GM19463 (cell line): ENCODE measurements at regions not wholly inside any gene's neighbourhood (a gene's known extent, or its start where the extent isn't known, plus 50 kb on each side); places are given as distances from the start of the nearest gene placed in this dataset.

Experiments
- ATAC-seq: cut with Tn5 transposase; IDR thresholded peaks from one replicate; pipeline ENCODE4 v1.9.1; 2021; ENCODE audit warnings: mild to moderate bottlenecking, moderate library complexity; ENCODE audit not compliant: unreplicated experiment

DNA sequence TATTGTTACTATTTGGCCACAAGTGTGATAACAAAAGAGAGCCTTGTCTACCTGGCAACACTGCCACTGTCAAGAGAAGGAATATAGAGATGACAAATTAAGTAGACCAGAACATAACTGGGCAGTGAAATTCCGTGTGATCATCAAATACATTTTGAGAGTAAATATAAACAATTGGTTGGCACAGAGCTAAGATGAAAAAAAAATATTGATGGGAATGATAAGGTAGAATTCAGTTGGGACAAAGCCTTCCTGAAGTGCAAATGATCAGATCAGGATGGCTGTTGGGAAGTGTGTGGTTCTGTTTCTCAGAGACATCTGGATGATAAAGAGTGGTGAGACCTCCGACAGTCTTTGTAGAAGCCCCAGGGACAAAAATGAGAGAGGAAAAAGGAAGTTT, 205.5 kb upstream of the CAMK1G start:
- no peak for ATAC-seq

- ATAC-seq: no peak
Measured at GRCh38 chr1:209379280-209379679, 204.2 kb upstream of the CAMK1G start.

- no peak for ATAC-seq
Measured at GRCh38 chr1:209380420-209380819, 203.1 kb upstream of the CAMK1G start.

DNA sequence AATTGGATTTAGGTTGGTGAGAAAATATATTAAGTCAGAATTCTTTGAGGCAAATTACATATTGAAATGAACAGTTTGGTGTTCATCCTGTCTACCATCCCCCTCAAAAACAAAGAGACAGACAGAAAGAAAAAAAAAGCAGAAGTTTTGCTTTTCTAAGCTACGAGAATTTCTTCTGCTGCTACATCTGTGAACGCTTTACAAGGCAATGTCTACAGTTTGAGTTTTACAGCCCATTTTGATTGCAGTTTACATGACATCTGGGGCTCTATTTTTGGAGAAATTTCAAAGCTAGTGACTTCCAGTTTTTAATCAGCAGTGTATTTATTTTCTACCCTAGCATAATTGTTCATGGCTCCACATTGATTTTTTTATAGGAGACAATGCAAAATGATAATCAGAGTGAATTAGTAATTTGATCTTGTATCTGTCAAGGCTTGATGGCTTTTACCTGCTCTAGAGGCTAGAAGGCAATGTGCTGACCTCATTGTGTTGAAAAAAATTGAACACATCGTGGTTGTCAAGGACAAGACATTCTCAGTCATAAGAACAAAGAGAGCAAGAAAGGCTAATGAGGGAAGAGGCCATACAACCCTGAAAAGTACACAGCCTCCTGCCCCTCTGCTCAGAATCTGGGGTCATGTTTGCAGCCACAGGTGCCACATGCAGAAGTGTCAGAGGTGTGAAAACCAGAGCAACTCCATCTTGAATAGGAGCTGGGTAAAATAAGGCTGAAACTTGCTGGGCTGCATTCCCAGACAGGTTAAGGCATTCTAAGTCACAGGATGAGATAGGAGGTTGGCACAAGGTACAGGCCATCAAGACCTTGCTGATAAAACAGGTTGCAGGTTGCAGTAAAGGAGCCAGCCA, 201.0 kb upstream of the CAMK1G start:
- ATAC-seq: no peak

- ATAC-seq: no peak
Measured at GRCh38 chr1:209383422-209383821, 200.1 kb upstream of the CAMK1G start.

DNA sequence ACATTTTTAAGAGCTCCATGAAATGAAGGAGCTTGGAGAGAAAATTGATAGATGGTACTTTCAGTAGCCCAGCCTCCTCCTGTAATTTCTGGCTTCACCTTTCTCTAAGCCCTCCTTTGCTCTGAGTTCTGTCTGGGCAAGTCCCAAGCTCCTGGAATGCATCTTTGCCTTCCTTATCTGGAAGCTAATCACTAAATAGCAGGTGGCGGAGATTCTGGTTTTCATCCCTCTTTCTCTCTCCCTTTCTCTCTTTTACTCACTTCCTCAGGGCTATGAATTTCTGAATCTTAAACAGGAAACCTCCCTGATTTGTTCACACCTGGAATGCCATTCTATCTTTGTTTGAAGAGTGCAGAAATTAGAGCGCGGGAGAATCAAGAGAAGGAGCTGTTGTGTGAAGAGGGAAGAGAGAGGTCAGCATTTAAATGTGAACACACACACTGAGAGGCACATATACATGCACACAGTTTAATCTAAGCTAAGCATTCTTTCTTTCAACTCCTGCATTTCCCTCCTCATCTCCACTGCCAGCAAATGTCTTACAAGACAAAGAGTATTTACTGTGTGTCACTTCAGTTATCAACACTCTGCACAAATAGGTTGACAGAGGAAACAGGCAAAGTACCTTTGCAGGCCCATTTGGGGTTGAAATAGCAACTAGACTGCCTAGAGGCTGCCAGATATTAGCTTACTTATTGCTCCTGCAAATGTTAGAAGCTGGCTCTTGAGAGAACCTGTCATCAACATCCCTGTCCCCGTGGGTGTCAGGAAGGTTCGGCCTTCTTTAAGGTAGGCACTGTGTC, 199.4 kb upstream of the CAMK1G start:
- no peak for ATAC-seq

- ATAC-seq: no peak
Measured at GRCh38 chr1:209384710-209385550, 198.6 kb upstream of the CAMK1G start.

DNA sequence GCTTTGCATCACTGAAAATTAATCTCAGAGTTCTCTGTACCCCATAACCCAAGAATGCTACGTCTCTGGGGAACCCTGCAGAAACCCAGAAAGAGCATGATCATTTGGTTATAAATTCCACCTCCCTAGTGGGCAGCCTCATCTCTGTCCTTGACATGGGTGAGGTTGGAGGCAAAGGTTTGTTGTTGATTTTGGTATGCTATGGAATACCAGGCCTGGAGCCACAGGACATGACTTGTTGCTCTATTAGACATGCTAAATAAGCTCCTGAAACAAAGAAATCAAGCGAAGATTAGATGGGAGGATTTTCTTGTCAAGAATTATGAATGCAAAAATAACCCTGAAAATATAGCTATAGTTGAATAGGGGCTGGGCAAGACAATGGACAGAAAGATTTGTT, 197.4 kb upstream of the CAMK1G start:
- no peak for ATAC-seq

GRCh38 chr1:209387271-209387968, 196.1 kb upstream of the CAMK1G start:
- no peak for ATAC-seq

- ATAC-seq: no peak
Measured at GRCh38 chr1:209387969-209388329, 195.6 kb upstream of the CAMK1G start.

DNA sequence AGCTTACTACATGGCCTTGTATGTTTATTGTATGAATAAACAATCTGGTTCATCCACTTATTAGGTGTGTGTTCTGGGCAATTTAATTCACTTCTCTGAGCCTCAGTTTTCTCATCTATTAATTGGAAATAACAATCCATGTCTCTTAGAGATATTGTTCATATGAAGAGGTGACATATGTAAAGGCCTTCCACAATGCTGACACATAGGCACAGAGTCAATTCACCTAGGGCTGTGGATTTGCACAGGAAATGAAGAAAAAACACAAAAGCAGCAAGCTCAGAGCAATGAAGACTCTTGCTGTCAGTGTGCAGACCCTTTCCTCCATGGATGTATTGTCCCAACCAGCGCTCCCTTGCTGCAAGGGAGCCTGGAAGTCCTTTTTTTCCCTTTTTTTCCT, 195.2 kb upstream of the CAMK1G start:
- no peak for ATAC-seq

GRCh38 chr1:209389258-209389657, 194.3 kb upstream of the CAMK1G start:
- peak; percentile 50 for ATAC-seq

DNA sequence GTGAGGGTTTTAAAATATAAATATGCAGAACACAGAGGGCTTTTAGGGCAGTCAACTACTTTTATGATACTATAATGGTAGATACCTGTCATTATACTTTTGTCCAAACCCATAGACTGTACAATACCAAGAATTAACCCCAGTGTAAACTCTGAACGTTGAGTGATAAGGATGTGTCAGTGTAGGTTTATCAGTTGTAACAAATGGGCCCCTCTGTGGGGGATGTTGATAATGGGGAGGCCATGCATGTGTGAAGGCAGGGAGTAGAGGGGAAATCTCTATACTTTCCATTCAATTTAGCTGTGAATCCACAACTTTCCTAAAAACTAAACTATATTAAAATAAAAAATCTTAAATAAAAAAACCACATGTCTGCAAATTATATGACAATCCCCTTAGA, 193.5 kb upstream of the CAMK1G start:
- no peak for ATAC-seq

DNA sequence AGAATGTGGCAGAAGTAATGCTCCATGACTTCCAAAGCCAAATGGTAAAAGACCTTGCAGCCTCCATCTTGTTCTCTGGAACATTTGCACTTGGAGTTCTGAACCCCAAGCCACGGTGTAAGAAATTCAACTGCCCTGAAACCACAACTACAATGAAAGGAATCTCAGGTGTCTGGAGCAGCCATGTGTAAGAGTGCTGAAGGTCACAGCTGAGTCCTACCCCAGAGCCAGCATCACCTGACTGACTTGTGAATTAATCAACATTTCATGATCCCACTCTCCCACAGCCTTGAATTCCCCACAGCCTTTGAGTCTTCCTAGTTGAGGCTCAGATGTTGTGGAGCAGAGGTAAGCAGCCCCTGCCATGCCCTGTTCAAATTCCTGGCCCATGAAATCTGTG, 192.8 kb upstream of the CAMK1G start:
- ATAC-seq: no peak

DNA sequence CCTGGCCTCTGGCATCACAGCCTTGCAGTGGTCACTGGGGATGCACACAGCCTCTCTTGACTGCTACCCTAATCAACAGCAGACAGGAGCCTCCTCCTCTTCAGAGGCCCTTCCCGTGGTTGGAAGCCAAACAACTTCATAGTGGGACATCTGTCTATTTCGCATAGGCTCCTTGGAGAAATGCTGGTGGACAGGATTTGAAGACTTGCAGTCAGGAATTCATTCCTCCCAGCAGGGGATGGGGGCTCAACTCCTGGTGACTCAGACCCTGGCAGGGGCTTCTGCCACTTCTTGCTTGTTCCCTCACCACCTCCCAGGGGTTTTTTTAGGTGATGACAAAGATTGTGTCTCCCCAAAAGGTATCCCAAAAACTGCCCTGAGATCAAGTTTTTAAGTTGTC, 191.7 kb upstream of the CAMK1G start:
- ATAC-seq: no peak

DNA sequence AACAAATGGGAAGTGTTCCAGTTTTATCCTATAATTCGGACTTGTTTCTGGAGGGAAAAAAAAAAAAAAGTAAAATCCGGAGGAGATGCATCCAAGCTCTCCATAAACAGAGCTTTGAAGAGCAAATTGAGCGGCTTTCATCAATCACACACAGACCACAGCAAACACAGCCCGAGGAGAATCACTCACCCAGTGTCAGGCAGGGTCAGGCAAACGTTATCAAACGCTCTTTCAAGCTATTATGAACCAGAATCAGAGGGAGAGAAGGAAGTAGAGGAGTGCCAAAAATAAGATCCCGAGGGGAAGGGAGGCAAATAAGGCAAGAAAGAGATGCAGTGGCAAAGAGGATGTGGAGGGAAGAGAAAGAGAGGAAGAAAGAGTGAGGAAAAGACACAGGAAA, 188.3 kb upstream of the CAMK1G start:
- no peak for ATAC-seq

DNA sequence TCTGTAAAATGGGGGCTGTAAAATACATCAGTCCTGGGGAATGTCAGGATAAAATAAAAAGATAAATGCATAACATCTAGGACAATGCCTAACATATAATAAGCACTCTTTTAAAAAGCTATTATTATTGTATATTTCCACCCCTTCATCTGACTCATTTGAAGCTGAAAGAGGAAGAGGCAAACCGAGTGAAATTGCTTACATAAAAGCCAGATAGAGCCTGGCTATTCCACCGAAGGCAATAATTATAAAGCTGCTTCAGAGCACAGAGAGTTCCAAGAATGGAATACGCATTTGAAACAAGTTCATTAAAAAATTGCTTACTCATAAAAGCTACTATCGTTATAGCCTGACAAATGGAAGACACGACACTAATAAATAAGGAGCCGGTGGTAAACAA, 186.1 kb upstream of the CAMK1G start:
- ATAC-seq: no peak

DNA sequence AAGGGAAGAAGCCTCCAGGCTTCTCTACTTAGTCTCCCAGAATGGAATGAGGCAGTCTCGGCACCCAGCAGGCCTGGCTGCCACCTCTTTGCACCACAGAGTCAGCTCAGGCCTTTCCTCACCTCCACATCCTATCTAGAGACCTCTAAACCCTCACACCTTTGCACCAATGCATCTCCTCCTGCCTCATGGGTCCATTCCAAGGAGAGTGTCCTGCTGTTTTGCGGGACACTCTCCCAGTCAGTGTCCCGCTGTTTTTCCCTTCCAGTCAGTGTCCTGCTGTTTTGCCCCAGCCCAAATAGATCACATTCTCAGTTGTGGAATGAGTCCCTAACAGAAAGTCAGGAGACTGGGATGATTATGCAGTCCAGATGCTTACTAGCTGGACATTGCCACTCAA, 185.6 kb upstream of the CAMK1G start:
- ATAC-seq: no peak

GRCh38 chr1:209398313-209398991, 185.1 kb upstream of the CAMK1G start:
- peak; percentile 36 for ATAC-seq

DNA sequence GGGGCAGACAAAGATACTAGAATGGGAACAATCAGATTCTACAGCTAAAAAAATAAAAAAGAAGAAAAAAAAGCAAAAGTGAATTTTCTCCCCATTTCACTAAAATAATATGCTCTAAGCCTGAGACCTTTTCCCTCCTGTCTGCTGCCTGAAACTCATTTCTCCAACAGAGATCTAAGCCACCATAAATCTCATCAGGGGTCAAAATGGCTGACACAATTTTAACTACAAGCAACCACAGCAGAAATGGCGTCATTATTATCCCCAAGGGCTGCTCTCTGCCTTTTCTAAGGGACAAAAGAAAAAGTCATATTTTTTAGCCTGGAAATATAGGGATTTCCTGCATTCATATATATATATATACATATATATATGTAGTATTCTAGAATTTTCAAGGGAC, 183.7 kb upstream of the CAMK1G start:
- no peak for ATAC-seq
